Tibial nerve (tissue), 3 donors: ENCODE measurements at regions not wholly inside any gene's neighbourhood (a gene's known extent, or its start where the extent isn't known, plus 50 kb on each side); places are given as distances from the start of the nearest gene placed in this dataset.

Source experiments
- POLR2A ChIP-seq, 2 donors: fragments of 450-650 bp; IDR thresholded peaks; one replicate each; pipeline ENCODE4 v1.6.1; 2017; ENCODE audit warnings: antibody characterized with exemption in 2 of 2, mild to moderate bottlenecking in 2 of 2, moderate library complexity in 2 of 2
- TF ChIP-seq, protein P1 (sequence below), 5 experiments: fragments of 200-600 bp in 3 of 5; fragments of 450-650 bp in 2 of 5; sonication (generic) in 3 of 5; IDR thresholded peaks; one replicate each; pipeline ENCODE4 v1.5.1; 2016 to 2019; ENCODE audit warnings: antibody characterized with exemption in 5 of 5, mild to moderate bottlenecking in 3 of 5, moderate library complexity in 2 of 5

DNA sequence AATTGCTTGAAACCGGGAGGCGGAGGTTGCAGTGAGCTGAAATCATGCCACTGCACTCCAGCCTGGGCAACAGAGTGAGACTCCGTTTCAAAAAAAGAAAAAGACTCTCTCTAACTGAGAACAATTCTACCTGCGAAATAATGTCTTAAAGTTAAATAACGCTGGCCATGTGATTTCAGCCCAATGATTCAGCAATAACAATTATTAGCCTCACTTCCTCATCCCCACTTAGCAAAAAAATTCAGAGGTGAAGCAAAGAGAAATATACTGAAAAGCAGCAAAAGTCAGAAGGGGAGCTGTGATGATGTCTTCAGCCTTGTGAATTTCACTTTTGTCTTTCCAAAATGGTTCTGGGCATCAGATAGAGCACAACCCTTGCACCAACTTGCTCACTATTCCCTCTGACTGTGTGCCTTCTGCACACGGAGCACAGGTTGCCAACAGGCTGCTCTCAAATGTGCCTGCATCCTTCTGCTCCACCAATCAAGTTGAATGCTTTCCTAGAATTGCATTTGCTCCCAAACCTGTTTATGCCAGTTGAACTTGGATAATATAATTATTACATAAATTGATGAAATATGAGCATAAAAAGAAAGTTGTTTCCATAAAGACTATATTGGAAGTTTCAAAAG is 79.8 kb upstream of the IPO9 start:
- TF ChIP-seq, protein P1, sequence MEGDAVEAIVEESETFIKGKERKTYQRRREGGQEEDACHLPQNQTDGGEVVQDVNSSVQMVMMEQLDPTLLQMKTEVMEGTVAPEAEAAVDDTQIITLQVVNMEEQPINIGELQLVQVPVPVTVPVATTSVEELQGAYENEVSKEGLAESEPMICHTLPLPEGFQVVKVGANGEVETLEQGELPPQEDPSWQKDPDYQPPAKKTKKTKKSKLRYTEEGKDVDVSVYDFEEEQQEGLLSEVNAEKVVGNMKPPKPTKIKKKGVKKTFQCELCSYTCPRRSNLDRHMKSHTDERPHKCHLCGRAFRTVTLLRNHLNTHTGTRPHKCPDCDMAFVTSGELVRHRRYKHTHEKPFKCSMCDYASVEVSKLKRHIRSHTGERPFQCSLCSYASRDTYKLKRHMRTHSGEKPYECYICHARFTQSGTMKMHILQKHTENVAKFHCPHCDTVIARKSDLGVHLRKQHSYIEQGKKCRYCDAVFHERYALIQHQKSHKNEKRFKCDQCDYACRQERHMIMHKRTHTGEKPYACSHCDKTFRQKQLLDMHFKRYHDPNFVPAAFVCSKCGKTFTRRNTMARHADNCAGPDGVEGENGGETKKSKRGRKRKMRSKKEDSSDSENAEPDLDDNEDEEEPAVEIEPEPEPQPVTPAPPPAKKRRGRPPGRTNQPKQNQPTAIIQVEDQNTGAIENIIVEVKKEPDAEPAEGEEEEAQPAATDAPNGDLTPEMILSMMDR (IDR thresholded peaks at IDR 0.05), result no peak
- no peak for TF ChIP-seq POLR2A (IDR thresholded peaks at IDR 0.05)
